ENCODE measurements at regions not wholly inside any gene's neighbourhood (a gene's known extent, or its start where the extent isn't known, plus 50 kb on each side); places are given as distances from the start of the nearest gene placed in this dataset.

DNA sequence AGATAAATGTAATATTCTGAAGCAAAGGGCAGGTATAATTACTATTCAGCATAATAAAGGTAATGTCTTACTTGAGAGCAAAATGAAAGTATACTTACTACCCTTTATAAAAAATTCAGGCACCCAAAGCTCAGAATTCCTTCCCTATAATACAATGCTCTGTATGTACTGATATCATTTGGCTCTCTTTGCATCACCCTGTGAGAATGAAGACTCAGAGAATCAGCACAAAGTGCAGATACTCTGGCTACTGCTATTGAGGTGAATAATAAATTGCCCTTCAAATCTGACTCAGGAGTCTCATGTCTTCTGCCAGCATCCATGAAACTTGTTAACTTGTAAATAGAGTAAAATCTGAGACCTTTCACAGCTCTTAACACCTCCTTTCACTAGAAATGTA lies 108.5 kb upstream of the KCTD3 start:
- TF ChIP-seq, protein P1, sequence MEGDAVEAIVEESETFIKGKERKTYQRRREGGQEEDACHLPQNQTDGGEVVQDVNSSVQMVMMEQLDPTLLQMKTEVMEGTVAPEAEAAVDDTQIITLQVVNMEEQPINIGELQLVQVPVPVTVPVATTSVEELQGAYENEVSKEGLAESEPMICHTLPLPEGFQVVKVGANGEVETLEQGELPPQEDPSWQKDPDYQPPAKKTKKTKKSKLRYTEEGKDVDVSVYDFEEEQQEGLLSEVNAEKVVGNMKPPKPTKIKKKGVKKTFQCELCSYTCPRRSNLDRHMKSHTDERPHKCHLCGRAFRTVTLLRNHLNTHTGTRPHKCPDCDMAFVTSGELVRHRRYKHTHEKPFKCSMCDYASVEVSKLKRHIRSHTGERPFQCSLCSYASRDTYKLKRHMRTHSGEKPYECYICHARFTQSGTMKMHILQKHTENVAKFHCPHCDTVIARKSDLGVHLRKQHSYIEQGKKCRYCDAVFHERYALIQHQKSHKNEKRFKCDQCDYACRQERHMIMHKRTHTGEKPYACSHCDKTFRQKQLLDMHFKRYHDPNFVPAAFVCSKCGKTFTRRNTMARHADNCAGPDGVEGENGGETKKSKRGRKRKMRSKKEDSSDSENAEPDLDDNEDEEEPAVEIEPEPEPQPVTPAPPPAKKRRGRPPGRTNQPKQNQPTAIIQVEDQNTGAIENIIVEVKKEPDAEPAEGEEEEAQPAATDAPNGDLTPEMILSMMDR (conservative IDR thresholded peaks at IDR 0.05; ENCODE audit: low read length), result no peak
- DNase-seq (ENCODE audit: low read depth), result no peak
- H3K4me3 ChIP-seq (ENCODE audit: low read length), result no peak overlapping the region

DNA sequence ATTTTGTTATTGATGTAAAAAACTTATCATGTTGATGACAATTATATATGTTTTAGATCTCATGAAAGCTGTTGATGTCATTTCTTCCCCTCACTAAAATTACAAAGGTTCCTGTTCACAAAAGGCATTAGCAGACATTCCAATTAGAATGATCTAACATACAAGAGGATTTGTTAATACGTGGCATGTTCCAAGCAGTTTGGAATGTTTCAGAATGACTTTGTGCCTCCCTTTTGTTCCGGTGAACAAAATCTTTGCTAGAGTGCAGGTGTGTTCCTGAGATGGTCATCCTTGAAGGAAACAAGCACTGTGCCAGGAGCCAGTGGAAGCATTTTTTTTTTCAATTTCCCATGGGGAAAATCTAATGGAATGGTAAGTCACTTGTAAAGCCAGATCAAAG lies 108.0 kb upstream of the KCTD3 start:
- DNase-seq (ENCODE audit: low read depth), result peak; percentile 12
- no peak overlapping the region for H3K4me3 ChIP-seq (ENCODE audit: low read length)
- TF ChIP-seq, protein P1 (conservative IDR thresholded peaks at IDR 0.05; ENCODE audit: low read length), result no peak

DNA sequence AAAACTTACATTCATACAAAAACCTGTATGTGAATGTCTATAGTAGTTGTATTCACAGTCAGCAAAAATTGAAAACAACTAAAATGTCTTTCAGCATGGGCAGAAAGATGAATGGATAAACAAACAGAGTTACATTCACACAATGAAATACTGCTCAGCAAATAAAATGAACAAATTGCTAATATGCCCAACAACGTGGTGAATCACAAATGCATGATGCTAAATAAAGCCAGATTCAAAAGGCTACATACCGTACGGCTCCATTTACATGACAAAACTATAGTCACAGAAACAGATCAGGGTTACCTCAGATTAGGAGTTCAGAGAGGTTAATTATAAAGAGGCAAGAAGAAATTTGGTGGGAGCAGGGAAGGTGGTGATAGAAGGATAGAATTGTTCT lies 100.7 kb upstream of the KCTD3 start:
- no peak for DNase-seq (ENCODE audit: low read depth)
- TF ChIP-seq, protein P1 (conservative IDR thresholded peaks at IDR 0.05; ENCODE audit: low read length), result no peak
- H3K4me3 ChIP-seq (ENCODE audit: low read length), result no peak overlapping the region

DNA sequence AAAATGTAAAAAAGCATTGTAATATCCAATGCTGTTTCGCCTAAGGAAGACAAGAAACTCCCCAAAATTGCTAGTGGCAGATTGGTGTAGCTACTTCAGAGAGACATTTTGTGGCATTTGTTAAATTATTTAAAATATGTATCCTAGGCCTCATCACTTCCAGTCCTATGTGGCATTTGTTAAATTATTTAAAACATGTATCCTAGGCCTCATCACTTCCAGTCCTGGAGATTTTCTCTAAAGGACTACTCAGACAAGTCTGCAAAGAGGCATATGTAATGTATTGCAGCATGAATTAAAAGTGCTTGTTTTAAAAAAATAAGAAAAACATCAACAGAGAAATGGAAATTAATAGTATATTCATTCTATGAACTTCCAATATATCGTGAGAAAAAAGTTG lies 95.6 kb upstream of the KCTD3 start:
- TF ChIP-seq, protein P1 (conservative IDR thresholded peaks at IDR 0.05; ENCODE audit: low read length), result no peak
- DNase-seq (ENCODE audit: low read depth), result no peak
- H3K4me3 ChIP-seq (ENCODE audit: low read length), result no peak overlapping the region

DNA sequence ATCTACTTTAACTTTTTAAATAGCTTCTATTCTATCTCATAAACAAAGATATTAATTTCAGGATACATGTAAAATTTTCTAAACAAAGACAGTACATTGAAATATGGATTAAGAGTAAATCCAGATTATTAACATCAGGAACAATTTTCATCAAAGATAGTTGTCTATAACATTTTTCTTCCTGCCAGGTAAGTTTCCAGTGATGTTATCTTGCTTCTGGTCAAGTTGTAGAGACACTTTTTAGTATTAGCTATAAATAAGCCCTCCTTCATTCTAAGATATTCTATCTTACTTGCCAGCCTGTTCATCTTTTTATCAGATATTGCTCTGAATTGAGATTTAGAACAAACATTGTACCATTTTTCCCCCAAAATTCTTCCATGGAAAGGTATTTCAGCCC lies 94.4 kb upstream of the KCTD3 start:
- DNase-seq (ENCODE audit: low read depth), result no peak

DNA sequence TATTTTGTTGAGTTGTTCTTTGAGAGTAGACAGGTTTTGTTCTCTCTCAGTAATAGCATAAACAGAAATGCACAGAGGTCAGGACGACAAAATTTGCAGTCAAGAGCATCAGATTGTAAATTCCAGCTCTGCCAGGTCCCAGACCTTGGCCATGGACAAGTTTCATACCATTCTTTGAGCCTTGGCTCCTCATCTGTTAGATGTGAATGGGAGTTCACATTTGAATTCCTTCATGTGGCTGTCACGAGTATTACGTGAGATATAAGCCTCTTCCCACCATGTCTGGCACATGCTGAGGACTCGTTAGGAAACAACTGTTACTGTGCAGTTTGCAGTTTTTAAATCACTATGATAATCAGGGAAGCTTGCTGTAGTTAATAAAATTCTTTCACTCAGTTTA lies 93.2 kb upstream of the KCTD3 start:
- DNase-seq (ENCODE audit: low read depth), result peak; percentile 90
- TF ChIP-seq, protein P1 (conservative IDR thresholded peaks at IDR 0.05; ENCODE audit: low read length), result no peak
- H3K4me3 ChIP-seq (ENCODE audit: low read length), result no peak overlapping the region

More for the DNA sequence above, 94.4 kb upstream of the KCTD3 start:
- TF ChIP-seq, protein P1 (conservative IDR thresholded peaks at IDR 0.05; ENCODE audit: low read length), result no peak
- no peak overlapping the region for H3K4me3 ChIP-seq (ENCODE audit: low read length)

DNA sequence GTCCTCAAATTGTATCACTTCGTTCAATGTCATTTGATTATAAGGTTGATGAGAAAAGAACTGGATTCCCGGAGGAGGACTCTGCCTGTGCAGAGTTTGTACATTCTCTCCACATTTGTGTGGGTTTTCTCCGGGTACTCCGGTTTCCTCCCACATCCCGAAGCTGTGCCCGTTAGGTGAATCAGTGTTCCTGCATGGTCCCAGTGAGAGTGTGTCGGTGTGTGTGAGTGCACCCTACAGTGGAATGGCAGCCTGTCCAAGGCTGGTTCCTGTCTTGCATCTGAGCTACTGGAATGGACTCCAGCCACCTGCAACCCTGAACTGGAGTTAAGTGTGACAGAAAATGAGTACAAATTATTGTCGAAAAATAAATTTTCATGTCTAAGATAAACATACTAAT lies 92.2 kb upstream of the KCTD3 start:
- DNase-seq (ENCODE audit: low read depth), result no peak
- H3K4me3 ChIP-seq (ENCODE audit: low read length), result no peak overlapping the region
- TF ChIP-seq, protein P1 (conservative IDR thresholded peaks at IDR 0.05; ENCODE audit: low read length), result no peak
